Right atrium auricular region (tissue), 2 donors: ENCODE measurements at regions not wholly inside any gene's neighbourhood (a gene's known extent, or its start where the extent isn't known, plus 50 kb on each side); places are given as distances from the start of the nearest gene placed in this dataset.
"Not testable (repeated sequence)": the region's sequence is repeated elsewhere in the genome, so short reads cannot be mapped to it uniquely, and the experiment has no call there.

Source experiments
- DNase-seq: peaks from one replicate; pipeline ENCODE4 v3.0.0-alpha.2; 2019; ENCODE audit warnings: low spot score
- H3K27ac ChIP-seq, 2 donors: fragments of 200-600 bp; sonication (generic); 1 replicate in 1 of 2; 2 replicates in 1 of 2; pipeline ENCODE4 v1.5.1; 2016 to 2019
- H3K27me3 ChIP-seq, 2 donors: fragments of 200-600 bp; sonication (generic); one replicate each; pipeline versions ENCODE4 v1.5.1 to v1.6.0; 2017 to 2019
- H3K36me3 ChIP-seq: fragments of 200-600 bp; sonication (generic); one replicate; pipeline ENCODE4 v1.5.1; 2016
- H3K4me1 ChIP-seq, 2 donors: fragments of 200-600 bp; sonication (generic); one replicate each; pipeline versions ENCODE4 v1.5.1 to v1.6.0; 2017 to 2019
- H3K4me3 ChIP-seq, 2 donors: fragments of 200-600 bp; sonication (generic); 1 replicate in 1 of 2; 2 replicates in 1 of 2; pipeline ENCODE4 v1.5.1; 2017 to 2019; ENCODE audit warnings: mild to moderate bottlenecking in 1 of 2, moderate library complexity in 1 of 2
- H3K9me3 ChIP-seq, 2 donors: fragments of 200-600 bp; sonication (generic); one replicate each; pipeline ENCODE4 v1.5.1; 2019
- TF ChIP-seq, protein P1 (sequence below), 2 donors: fragments of 200-600 bp; sonication (generic); IDR thresholded peaks; one replicate each; pipeline ENCODE4 v1.5.1; 2019; ENCODE audit warnings: antibody characterized with exemption in 2 of 2

DNA sequence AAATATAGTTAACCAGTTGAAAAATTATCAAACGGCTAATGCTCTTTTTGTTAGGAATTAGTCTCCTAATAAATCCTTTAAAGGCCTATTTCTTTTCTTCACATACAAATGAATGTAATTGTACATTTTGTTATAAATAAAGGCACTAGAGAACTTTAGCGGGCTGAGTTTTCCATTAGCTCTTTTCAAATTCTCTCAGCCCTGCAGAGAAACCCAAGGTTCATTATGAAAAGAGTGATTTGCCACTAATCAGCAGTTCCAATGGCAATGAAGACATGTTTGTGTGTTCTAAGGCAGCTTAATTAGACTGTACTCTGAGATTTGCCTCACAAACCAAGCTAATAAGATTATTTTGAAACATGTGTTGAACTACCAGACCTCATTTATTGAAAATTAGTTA is 64.6 kb upstream of the P2RY1 start:
- TF ChIP-seq, protein P1, sequence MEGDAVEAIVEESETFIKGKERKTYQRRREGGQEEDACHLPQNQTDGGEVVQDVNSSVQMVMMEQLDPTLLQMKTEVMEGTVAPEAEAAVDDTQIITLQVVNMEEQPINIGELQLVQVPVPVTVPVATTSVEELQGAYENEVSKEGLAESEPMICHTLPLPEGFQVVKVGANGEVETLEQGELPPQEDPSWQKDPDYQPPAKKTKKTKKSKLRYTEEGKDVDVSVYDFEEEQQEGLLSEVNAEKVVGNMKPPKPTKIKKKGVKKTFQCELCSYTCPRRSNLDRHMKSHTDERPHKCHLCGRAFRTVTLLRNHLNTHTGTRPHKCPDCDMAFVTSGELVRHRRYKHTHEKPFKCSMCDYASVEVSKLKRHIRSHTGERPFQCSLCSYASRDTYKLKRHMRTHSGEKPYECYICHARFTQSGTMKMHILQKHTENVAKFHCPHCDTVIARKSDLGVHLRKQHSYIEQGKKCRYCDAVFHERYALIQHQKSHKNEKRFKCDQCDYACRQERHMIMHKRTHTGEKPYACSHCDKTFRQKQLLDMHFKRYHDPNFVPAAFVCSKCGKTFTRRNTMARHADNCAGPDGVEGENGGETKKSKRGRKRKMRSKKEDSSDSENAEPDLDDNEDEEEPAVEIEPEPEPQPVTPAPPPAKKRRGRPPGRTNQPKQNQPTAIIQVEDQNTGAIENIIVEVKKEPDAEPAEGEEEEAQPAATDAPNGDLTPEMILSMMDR (IDR thresholded peaks at IDR 0.05), result no peak
- no peaks in the 10 kb centered on the region for H3K9me3 ChIP-seq
- H3K27ac ChIP-seq, result no peak overlapping the region
- no peaks in the 10 kb centered on the region for H3K27me3 ChIP-seq
- no peaks in the 10 kb centered on the region for H3K36me3 ChIP-seq
- no peaks in the 10 kb centered on the region for H3K4me1 ChIP-seq
- H3K4me3 ChIP-seq, result no peak overlapping the region
- DNase-seq, result no peak

DNA sequence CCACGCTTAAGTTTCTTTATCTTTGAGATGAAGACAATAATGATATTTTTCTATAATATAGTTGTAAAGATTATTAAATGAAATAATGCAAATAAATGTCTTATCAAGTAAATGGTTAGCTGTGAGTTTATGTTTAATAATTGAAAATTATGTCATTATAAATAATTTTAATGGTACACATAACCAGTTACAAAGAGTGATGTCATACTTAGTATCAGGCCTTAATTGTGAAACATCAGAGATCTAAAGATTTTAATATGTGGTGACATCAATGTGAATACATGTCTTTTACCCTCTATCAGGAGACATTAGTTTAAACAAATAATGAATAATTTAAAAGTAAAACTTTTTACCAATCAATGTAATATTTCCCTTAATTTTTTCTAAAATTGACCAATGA is 63.8 kb upstream of the P2RY1 start:
- no peak for DNase-seq

DNA sequence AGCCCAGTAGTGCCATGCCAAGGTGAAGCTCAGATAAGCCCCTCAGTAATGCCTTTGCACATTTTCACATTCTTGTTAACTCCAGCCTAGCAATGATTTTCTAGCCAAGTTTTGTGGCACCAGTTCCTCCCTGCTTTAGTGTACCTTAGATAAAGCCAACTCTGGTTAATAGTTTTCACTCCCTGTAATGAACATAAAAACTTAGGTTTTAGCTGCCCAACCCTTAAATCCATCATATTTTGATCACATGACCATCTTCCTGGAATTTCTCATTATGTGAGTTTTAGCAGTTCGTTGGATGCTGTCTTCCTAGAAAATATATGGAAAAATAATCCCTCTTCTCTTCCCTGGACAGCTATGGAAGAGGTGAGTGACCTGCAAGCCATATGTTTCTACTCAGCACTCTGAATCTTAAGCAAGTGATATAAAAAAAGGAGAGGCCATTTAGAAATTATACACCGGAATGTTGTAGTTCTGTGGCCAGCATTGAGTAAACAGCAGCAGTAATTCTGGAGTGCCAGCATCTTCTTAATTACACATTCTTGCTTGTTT is 62.2 kb upstream of the P2RY1 start:
- Histone ChIP-seq H3K36me3 (no peaks in the 10 kb centered on the region), H3K27ac (no peak overlapping the region), H3K27me3 (no peaks in the 10 kb centered on the region), H3K4me3 (no peak overlapping the region), H3K9me3 (no peaks in the 10 kb centered on the region), H3K4me1 (no peaks in the 10 kb centered on the region)
- TF ChIP-seq, protein P1 (IDR thresholded peaks at IDR 0.05), result no peak
- no peak for DNase-seq

More for the DNA sequence above, 63.8 kb upstream of the P2RY1 start:
- Histone ChIP-seq H3K4me1 (no peaks in the 10 kb centered on the region), H3K9me3 (no peaks in the 10 kb centered on the region), H3K4me3 (no peak overlapping the region), H3K27ac (no peak overlapping the region), H3K36me3 (no peaks in the 10 kb centered on the region), H3K27me3 (no peaks in the 10 kb centered on the region)
- TF ChIP-seq, protein P1 (IDR thresholded peaks at IDR 0.05), result no peak

DNA sequence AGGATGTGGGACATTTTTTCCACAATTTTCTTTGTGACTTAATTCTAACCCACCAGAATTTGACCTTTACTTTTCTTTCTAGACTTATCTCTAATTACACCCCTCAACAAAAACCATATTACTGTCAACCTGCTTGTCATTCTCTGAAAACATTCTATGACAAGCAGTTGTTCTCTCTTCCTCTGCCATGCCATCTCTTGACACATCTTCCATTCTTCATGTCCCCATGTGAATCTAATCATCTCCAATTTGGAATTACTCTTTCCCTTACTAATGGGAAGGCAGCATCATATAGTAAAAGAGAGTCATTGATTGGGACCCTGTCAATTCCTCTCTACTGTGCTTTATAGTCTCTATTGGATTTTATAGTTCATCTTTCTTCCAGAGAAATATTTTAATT is 61.3 kb upstream of the P2RY1 start:
- Histone ChIP-seq H3K4me3 (no peak overlapping the region), H3K27me3 (no peaks in the 10 kb centered on the region), H3K4me1 (no peaks in the 10 kb centered on the region), H3K9me3 (no peaks in the 10 kb centered on the region), H3K36me3 (no peaks in the 10 kb centered on the region), H3K27ac (no peak overlapping the region)
- TF ChIP-seq, protein P1 (IDR thresholded peaks at IDR 0.05), result no peak
- DNase-seq, result no peak

DNA sequence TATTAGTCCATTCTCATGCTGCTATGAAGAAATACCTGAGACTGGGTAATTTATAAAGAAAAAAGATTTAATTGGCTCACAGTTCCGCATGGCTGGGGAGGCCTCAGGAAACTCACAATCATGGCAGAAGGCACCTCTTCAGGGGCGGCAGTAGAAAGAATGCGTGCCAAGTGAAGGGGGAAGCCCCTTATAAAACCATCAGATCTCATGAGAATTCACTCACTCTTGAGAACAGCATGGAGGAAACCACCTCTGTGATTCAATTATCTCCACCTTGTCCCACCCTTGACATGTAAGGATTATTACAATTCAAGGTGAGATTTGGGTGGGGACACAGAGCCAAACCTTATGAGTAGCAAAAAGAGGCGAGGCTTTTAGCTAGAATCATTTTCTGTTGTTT is 60.7 kb upstream of the P2RY1 start:
- H3K27me3 ChIP-seq, H3K36me3 ChIP-seq, H3K9me3 ChIP-seq, H3K4me1 ChIP-seq, DNase-seq, H3K4me3 ChIP-seq, H3K27ac ChIP-seq: not testable (repeated sequence)

DNA sequence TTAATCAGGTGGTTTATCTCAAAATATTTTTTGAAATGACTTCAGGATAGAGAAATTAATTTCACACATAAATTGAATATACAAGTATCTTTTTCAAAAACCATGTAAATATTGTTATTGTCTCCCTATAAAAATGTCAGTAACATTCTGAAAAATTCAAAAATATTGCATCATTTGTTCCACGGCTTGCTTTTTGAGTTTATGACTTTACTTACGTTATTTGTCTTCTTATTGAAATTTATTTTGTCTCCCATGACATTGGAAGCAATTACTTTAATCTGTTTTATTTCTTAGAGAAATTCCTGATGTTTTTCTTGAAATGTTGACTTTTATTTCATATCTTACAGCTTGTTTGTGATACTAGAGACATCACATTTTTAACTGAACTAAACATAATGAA is 56.9 kb upstream of the P2RY1 start:
- H3K4me3 ChIP-seq, result no peak overlapping the region
- DNase-seq, result no peak
- no peak overlapping the region for H3K27ac ChIP-seq
- H3K4me1 ChIP-seq, result no peaks in the 10 kb centered on the region
- H3K36me3 ChIP-seq, result no peaks in the 10 kb centered on the region
- no peaks in the 10 kb centered on the region for H3K27me3 ChIP-seq
- TF ChIP-seq, protein P1 (IDR thresholded peaks at IDR 0.05), result no peak
- H3K9me3 ChIP-seq, result no peaks in the 10 kb centered on the region
